Coronary artery (tissue), 2 donors: ENCODE measurements at regions not wholly inside any gene's neighbourhood (a gene's known extent, or its start where the extent isn't known, plus 50 kb on each side); places are given as distances from the start of the nearest gene placed in this dataset.

Source experiments
- DNase-seq: peaks from one replicate; pipeline ENCODE4 v3.0.0-alpha.2; 2017; ENCODE audit warnings: low spot score
- H3K27ac ChIP-seq, 2 donors: fragments of 200-600 bp; sonication (generic); one replicate each; pipeline ENCODE4 v1.5.1; 2016 to 2019
- H3K4me3 ChIP-seq: fragments of 200-600 bp; sonication (generic); 2 replicates; pipeline ENCODE4 v1.5.1; 2016; ENCODE audit warnings: mild to moderate bottlenecking, moderate library complexity
- CTCF ChIP-seq: fragments of 200-600 bp; sonication (generic); IDR thresholded peaks from one replicate; pipeline ENCODE4 v1.5.1; 2019; ENCODE audit warnings: antibody characterized with exemption

- Histone ChIP-seq H3K27ac (no peak overlapping the region), H3K4me3 (no peak overlapping the region)
- peak; percentile 50 for DNase-seq
- no peak for TF ChIP-seq CTCF
These were observed 125.3 kb downstream of the SALL1 start for GRCh38 chr16:51025588-51026290.

GRCh38 chr16:51024703-51025102 is 126.4 kb downstream of the SALL1 start:
- no peak overlapping the region for H3K4me3 ChIP-seq
- TF ChIP-seq CTCF = no peak
- no peak for DNase-seq
- no peak overlapping the region for H3K27ac ChIP-seq

- Histone ChIP-seq H3K27ac (no peak overlapping the region), H3K4me3 (no peak overlapping the region)
- no peak for DNase-seq
- no peak for TF ChIP-seq CTCF
These were observed 128.1 kb downstream of the SALL1 start for GRCh38 chr16:51022955-51023354.

GRCh38 chr16:51019617-51020016 is 131.5 kb downstream of the SALL1 start:
- Histone ChIP-seq H3K4me3 (no peak overlapping the region), H3K27ac (no peak overlapping the region)
- no peak for TF ChIP-seq CTCF
- DNase-seq = no peak

GRCh38 chr16:51017969-51018368 is 133.1 kb downstream of the SALL1 start:
- Histone ChIP-seq H3K4me3 (no peak overlapping the region), H3K27ac (no peak overlapping the region)
- no peak for TF ChIP-seq CTCF
- no peak for DNase-seq

GRCh38 chr16:51012396-51012795 is 138.7 kb downstream of the SALL1 start:
- TF ChIP-seq CTCF = no peak
- Histone ChIP-seq H3K27ac (no peak overlapping the region), H3K4me3 (no peak overlapping the region)
- no peak for DNase-seq

- H3K27ac ChIP-seq = no peak overlapping the region
- H3K4me3 ChIP-seq = no peak overlapping the region
- TF ChIP-seq CTCF = no peak
- no peak for DNase-seq
These were observed 140.3 kb downstream of the SALL1 start for GRCh38 chr16:51010817-51011216.
